Esophagus mucosa (tissue), 1 donor: ENCODE measurements at regions not wholly inside any gene's neighbourhood (a gene's known extent, or its start where the extent isn't known, plus 50 kb on each side); places are given as distances from the start of the nearest gene placed in this dataset.
A peak's percentile ranks its signal among the peaks of the same experiment; 100 is the strongest.
"Not testable (repeated sequence)": the region's sequence is repeated elsewhere in the genome, so short reads cannot be mapped to it uniquely, and the experiment has no call there.

Source experiments
- ATAC-seq: fragments of 200-7000 bp; cut with Tn5 transposase; one replicate; pipeline ENCODE4 v1.9.1; 2020
- donor health status: DM: yes; HTN: yes; CAD: no.

DNA sequence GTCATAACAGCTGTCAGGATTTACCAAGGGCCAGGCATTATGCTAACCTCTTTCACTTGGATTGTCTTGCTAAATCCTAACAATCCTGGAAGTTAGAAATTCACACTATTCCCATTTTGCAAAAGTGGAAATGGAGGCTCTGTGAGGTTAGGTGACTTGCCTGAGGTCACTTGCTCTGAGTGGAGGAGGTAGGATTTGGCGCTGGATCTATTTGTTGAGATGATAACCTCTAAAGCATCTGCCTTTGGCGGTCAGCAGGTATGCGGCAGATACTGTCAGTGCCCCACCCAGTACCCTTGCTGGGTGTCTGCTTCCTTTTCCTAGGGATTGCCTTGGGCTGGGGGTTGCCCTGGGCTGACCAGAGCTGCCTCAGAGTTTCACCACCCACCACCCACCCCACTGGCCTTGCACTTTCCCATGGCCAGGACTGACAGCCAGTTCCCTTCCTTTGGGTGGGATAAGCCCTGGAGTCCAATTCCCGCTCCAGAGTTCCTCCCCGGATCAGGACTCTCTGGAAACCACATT, 164.8 kb upstream of the MSX2 start:
- ATAC-seq: no peak

DNA sequence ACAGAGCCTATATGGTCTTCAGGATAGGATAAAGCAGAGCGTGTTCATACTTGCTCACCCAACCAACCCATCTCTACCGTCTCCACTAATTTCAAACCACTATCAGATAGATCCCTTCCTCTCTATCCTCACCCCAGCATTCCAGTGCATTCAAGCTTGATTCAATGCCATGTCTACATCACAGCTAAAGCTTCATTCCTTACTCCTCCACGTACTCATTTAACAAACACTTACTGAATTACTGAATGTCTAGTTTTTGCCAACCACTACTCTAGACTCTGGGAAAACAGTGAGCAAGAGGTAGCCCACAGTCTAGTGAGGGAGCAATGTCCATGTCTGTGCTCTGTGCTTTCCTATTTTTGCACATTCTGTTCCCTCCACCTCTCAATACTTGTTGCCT, 163.5 kb upstream of the MSX2 start:
- ATAC-seq: no peak

DNA sequence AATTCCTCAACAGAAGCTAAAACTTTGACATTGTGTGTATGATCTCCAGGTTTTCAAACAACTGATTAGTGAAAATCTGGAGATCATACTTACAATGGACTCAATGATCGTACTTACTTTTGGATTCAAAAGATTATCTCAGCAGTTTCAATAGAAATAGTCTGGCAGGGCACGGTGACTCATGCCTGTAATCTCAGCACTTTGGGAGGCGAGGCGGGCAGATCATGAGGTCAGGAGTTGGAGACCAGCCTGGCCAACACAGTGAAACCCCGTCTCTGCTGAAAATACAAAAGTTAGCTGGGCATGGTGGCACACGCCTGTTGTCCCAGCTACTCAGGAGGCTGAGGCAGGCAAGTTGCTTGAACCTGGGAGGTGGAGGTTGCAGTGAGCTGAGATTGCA, 161.3 kb upstream of the MSX2 start:
- ATAC-seq: not testable (repeated sequence)

- no peak for ATAC-seq
Measured at GRCh38 chr5:174563899-174564298, 160.5 kb upstream of the MSX2 start.

DNA sequence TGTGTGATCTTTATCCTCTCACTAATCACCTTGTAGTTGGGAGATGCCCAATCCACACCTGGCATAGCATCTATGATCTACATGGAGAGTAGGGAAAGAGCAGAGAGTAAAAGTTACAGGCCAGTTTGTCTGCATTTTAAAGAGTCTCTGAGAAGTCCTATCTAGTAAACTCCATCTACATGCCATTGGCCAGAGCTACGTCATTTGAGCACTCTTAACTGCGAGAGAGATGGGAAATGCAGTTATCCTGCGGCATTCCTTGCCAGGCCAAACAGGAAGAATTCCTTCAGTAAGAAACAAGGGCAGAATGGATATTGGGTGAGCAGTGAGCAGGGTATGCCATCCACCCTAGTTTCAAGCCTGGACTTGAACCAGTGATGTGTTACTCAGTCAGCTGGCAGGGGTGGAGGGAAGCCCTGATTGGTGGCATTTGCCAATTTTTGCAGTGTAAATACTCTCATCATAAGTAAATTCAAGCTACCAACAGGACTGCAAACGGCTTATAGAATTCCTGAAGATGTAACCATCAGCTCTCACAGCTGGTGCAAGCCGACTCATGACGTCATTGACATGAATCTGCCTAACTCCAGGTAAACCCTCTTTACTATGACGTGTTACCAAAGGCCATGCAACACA, 156.8 kb upstream of the MSX2 start:
- peak; percentile 87 for ATAC-seq

DNA sequence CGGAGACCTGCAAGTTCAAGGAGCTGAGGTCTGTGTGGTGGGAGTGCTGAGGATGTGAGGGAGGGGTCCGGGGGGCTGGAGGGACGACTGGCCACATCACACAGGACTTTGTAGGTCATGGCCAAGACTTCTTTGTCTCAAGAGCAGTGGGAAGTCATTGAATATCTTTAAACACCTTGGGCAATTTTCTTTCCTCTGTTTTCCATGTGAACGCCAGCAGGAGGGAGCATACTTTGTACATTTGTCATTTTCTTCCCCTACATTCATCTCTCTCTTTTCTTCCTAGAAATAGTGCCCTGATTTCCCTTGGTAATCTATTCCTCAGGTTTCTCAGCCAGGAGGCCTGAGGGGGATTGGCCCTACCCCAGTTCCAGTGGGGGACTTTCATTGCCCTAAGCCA, 153.7 kb upstream of the MSX2 start:
- no peak for ATAC-seq

DNA sequence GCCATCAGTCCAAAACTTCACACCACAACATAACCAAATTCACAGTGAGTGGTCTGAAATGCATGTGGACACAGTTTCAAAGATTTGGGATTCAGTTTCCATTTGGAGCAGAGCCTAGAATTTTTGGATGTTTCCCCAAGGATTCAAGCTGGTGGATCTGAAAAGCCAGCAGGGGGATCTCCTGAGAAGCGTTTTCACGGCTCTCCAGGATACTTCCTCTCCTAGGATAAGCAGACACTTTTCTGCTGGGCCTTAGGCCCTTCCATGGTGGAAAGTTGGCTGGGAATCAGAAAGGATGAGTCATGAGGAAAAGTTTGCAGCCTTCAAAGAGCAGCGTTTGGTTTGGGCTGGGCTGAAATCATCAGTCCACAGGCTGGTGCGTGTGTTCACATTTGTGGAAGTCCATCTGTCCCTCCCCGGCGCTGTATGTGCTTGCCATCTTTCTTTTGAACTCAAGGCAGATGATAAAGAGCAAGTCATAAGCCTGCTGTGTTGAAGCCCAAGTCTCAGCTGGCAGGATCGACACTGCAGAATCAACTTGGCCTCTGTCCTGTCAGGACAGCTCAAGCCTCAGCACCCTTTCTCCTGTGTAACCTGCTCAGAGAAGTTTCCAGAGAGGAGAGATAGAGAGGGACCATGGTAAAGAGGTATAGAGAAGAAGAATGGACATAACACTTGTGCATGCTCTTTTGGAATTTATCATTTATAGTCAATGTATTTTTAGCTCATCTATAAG, 152.6 kb upstream of the MSX2 start:
- peak; percentile 79 for ATAC-seq

GRCh38 chr5:174572591-174572990, 151.8 kb upstream of the MSX2 start:
- no peak for ATAC-seq

GRCh38 chr5:174573221-174573994, 151.0 kb upstream of the MSX2 start:
- ATAC-seq: no peak

- ATAC-seq: no peak
Measured at GRCh38 chr5:174575043-174575442, 149.3 kb upstream of the MSX2 start.

GRCh38 chr5:174576042-174576441, 148.3 kb upstream of the MSX2 start:
- ATAC-seq: no peak

GRCh38 chr5:174581479-174581878, 142.9 kb upstream of the MSX2 start:
- no peak for ATAC-seq

GRCh38 chr5:174581894-174582293, 142.5 kb upstream of the MSX2 start:
- no peak for ATAC-seq

DNA sequence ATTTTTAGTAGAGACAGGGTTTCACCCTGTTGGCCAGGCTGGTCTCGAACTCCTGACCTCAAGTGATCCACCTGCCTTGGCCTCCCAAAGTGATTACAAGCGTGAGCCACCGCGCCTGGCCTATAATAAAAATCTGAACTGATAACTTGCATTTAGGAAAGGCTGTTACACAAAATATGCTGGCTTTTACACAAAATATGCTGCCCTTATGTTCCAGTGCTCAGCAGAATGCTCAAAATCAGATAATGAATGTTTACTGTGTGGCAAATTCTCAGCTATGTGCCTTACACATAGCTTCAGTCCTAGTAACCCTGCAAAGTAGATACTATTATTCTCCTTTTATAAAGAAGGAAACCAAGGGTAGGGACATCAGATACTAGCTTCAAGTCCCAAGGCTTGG, 141.3 kb upstream of the MSX2 start:
- no peak for ATAC-seq

DNA sequence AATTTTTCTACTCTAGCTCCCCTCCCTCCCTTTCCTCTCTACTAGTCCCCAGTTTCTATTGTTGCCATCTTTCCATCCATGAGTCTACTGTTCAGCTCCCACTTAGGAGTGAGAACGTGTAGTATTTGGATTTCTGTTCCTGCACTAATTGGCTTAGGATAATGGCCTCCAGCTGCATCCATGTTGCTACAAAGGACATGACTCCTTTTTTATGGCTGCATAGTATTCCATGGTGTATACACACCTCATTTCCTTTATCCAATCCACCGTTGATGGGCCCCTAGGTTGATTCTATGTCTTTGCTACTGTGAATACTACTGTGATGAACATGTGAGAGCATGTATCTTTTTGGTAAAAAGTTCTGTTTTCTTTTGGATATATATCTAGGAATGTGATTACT, 138.9 kb upstream of the MSX2 start:
- no peak for ATAC-seq

- not testable (repeated sequence) for ATAC-seq
Measured at GRCh38 chr5:174586163-174586562, 138.2 kb upstream of the MSX2 start.

DNA sequence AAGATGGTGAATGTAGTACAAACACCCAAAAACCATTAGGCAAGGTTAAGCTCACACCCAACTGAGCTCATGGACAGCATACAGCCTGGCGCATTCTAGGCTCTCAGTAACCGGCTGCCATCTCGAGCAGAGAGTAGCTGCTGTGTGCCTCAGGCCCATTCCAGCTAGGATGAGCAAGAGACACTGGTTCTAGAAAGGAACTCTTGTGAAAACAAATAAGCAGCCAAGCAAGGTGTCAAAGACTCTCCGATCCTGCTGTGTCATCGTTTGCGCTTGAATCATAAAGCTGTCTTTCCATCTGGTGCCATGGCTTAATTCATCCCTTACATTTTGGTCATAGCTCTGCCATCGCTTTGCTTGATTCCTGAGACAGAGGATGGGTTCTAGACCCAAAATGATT, 135.4 kb upstream of the MSX2 start:
- peak; percentile 73 for ATAC-seq

- ATAC-seq: peak; percentile 50
Measured at GRCh38 chr5:174589599-174589998, 134.8 kb upstream of the MSX2 start.

DNA sequence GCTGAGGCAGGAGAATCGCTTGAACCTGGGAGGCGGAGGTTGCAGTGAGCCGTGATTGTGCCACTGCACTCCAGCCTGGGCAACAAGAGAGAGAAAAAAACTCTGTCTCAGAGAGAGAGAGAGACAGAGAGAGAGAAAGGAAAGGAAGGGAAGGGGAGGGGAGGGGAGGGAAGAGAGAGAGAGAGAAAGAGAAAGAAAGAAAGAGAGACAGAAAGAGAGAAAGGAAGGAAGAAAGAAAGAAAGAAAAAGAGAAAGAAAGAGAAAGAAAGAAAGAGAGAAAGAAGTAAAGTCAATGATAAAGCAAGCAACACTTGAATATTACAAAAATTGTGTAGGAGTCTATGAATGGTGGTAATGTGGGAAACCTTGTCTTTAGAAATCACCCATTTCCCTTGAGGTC, 133.6 kb upstream of the MSX2 start:
- no peak for ATAC-seq

DNA sequence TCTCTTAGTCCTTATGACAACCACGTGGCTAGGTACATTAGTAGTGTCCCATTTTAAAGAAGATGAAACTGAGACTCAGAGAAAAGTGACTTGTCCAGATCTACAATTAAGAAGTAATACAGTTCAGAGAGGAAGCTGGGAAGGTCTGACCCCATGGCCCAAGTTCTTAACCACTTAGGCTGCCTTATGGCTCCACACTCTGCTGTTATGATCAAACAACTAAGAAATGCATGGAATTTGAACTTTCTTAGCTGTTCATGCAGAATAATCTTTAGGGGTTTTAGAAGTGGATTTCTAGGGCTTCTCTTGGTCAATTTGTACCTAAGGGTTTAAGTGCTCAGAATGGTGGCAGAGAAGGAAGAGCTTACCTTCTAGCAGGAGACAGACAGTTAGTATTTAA, 128.0 kb upstream of the MSX2 start:
- no peak for ATAC-seq

- ATAC-seq: no peak
Measured at GRCh38 chr5:174599992-174600391, 124.4 kb upstream of the MSX2 start.

GRCh38 chr5:174601946-174602345, 122.4 kb upstream of the MSX2 start:
- ATAC-seq: no peak

DNA sequence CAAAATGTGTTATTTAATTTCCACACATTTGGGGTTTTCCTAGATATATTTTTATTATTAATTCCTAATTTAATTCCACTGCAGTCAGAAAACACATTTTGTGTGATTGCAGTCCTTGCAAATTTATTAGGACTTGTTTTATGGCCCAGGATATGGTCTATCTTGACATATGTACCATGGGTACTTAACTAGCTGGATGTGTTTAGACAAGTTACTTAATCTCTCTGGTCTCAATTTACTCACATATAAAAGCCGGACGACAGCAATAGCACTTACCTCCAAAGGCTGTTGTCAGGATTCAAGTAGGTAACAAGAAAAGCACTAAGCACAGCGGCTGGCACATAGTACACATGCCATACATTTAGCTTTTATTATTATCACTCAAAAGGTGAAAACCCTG, 118.2 kb upstream of the MSX2 start:
- no peak for ATAC-seq

DNA sequence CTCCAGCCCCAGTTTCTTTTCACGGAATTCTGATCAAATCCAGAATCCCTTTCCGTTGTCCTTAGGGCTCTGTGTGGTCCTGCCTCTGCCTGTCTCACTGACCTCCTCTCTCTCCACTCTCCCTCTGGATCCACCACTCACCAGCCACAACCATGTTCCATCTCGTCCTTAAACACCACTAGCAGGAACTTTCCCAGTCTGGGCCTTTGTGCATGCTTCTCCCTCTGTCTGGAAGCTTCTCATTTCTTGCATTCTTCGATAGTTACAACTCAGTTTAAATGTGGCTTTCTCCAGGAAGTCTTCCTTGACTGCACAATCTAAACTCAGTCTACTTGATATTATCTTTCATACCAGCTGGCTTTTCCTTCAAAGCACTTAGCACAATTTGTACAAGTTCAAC, 117.7 kb upstream of the MSX2 start:
- no peak for ATAC-seq
